ENCODE measurements at regions not wholly inside any gene's neighbourhood (a gene's known extent, or its start where the extent isn't known, plus 50 kb on each side); places are given as distances from the start of the nearest gene placed in this dataset.

- Histone ChIP-seq H3K27ac (no peak overlapping the region), H3K4me3 (no peak overlapping the region), H3K4me1 (replicated peaks in 1 of 2) (peaks cover 2 to 3% of the 10 kb centered on the region in 2 donors)
- in situ Hi-C loops (cut with MboI; ENCODE audit: low pct_unique_long_range_greater_than_20kb in 2 of 9, low sequenced_read_pairs in 9 of 9, unreplicated experiment in 9 of 9), result no loop called here
- peak in 1 of 8 experiments; percentile 35 for ATAC-seq (replicated peaks in 6 of 8)
These were observed 51.8 kb downstream of the C11orf96 start for GRCh38 chr11:43994196-43994595.

GRCh38 chr11:43996318-43996717, 51.5 kb upstream of the ACCSL start:
- ATAC-seq (replicated peaks in 6 of 8), result no peak
- in situ Hi-C loops (cut with MboI; ENCODE audit: low pct_unique_long_range_greater_than_20kb in 2 of 9, low sequenced_read_pairs in 9 of 9, unreplicated experiment in 9 of 9), result no loop called here

GRCh38 chr11:43997022-43997660, 50.6 kb upstream of the ACCSL start:
- H3K4me3 ChIP-seq, result no peak overlapping the region
- H3K27ac ChIP-seq, result no peak overlapping the region
- in situ Hi-C loops (cut with MboI; ENCODE audit: low pct_unique_long_range_greater_than_20kb in 2 of 9, low sequenced_read_pairs in 9 of 9, unreplicated experiment in 9 of 9), result no loop called here
- ATAC-seq (replicated peaks in 6 of 8), result no peak
- H3K4me1 ChIP-seq (replicated peaks in 1 of 2), result peaks cover 9% of the 10 kb centered on the region in 2 donors
- 38 to 90% (median 77%) methylated on average over 1 to 14 of the region's 15 CpGs; no CpG with 5 or more reads in 1 of the 10 experiments for WGBS, 10 experiments

More at GRCh38 chr11:43996318-43996717, 51.5 kb upstream of the ACCSL start:
- WGBS, 10 experiments, result 61 to 93% (median 80%) methylated on average over 3 to 4 of the region's 4 CpGs; no CpG with 5 or more reads in 5 of the 10 experiments
- Histone ChIP-seq H3K27ac (no peak overlapping the region), H3K4me3 (no peak overlapping the region), H3K4me1 (replicated peaks in 1 of 2) (peaks cover under 1% of the 10 kb centered on the region in 2 donors)

All from motor neuron (in vitro differentiated cells).